Activated T-cell treated with anti-CD3 and anti-CD28 coated beads, Interleukin-2, amount 50 U/mL, for 4 hours (primary cell): ENCODE measurements at regions not wholly inside any gene's neighbourhood (a gene's known extent, or its start where the extent isn't known, plus 50 kb on each side); places are given as distances from the start of the nearest gene placed in this dataset.

Experiments used
- ATAC-seq, 2 donors: fragments of 200-7000 bp; cut with Tn5 transposase; one replicate each; pipeline ENCODE4 v1.10.0; 2021
- DNase-seq: peaks from one replicate; pipeline ENCODE4 v3.0.0-alpha.2; 2020
- H3K27me3 Mint-ChIP-seq: one replicate; pipeline ENCODE4 v1.8.0; 2021; ENCODE audit warnings: low read depth, mixed read lengths
- H3K36me3 Mint-ChIP-seq: one replicate; pipeline ENCODE4 v1.8.0; 2022; ENCODE audit warnings: mixed read lengths; ENCODE audit not compliant: insufficient read depth
- H3K4me1 Mint-ChIP-seq: one replicate; pipeline ENCODE4 v1.8.0; 2021; ENCODE audit warnings: low read depth, mixed read lengths
- H3K4me3 Mint-ChIP-seq: one replicate; pipeline ENCODE4 v1.8.0; 2021; ENCODE audit warnings: mild to moderate bottlenecking, moderate library complexity, mixed read lengths
- H3K9me3 Mint-ChIP-seq: one replicate; pipeline ENCODE4 v1.8.0; 2021; ENCODE audit warnings: mixed read lengths

GRCh38 chr11:38332046-38332445 lies 1734.0 kb upstream of the RAG2 start:
- H3K4me1 Mint-ChIP-seq = no peaks in the 10 kb centered on the region
- no peak overlapping the region for H3K4me3 Mint-ChIP-seq
- DNase-seq = no peak
- peaks cover 12% of the 10 kb centered on the region for H3K9me3 Mint-ChIP-seq
- no peaks in the 10 kb centered on the region for H3K36me3 Mint-ChIP-seq
- ATAC-seq = no peak
- H3K27me3 Mint-ChIP-seq = no peaks in the 10 kb centered on the region

GRCh38 chr11:38330578-38330977 lies 1732.5 kb upstream of the RAG2 start:
- H3K4me1 Mint-ChIP-seq = no peaks in the 10 kb centered on the region
- ATAC-seq = no peak
- no peak for DNase-seq
- no peaks in the 10 kb centered on the region for H3K36me3 Mint-ChIP-seq
- H3K27me3 Mint-ChIP-seq = no peaks in the 10 kb centered on the region
- no peak overlapping the region for H3K4me3 Mint-ChIP-seq
- peaks cover 8% of the 10 kb centered on the region for H3K9me3 Mint-ChIP-seq

GRCh38 chr11:38323961-38324761 lies 1726.1 kb upstream of the RAG2 start:
- no peak overlapping the region for H3K4me3 Mint-ChIP-seq
- H3K9me3 Mint-ChIP-seq = peaks cover 19% of the 10 kb centered on the region
- H3K4me1 Mint-ChIP-seq = no peaks in the 10 kb centered on the region
- H3K36me3 Mint-ChIP-seq = no peaks in the 10 kb centered on the region
- DNase-seq (no peak), ATAC-seq (no peak)
- H3K27me3 Mint-ChIP-seq = no peaks in the 10 kb centered on the region

DNA sequence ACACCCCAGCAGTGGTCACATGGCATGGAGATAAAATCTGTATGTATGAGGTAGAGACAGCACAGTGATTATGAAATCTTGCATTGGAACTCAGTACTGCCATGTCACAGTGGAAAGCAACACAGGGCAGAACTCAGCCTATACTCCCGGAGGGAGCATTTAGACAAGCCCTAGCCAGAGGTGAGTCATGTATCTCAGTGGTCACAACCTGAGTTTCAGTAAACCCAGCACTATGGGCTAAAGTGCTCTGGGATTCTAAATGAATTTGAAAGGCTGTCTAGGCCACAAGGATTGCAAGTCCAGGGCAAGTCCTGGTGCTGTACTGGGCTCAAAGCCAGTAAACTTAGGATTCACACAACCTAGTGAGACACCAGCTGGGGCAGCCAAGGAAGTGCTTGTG lies 1717.1 kb upstream of the RAG2 start:
- no peaks in the 10 kb centered on the region for H3K27me3 Mint-ChIP-seq
- no peaks in the 10 kb centered on the region for H3K4me1 Mint-ChIP-seq
- DNase-seq (no peak), ATAC-seq (no peak)
- H3K4me3 Mint-ChIP-seq = no peak overlapping the region
- peaks cover 20% of the 10 kb centered on the region for H3K9me3 Mint-ChIP-seq
- H3K36me3 Mint-ChIP-seq = no peaks in the 10 kb centered on the region

DNA sequence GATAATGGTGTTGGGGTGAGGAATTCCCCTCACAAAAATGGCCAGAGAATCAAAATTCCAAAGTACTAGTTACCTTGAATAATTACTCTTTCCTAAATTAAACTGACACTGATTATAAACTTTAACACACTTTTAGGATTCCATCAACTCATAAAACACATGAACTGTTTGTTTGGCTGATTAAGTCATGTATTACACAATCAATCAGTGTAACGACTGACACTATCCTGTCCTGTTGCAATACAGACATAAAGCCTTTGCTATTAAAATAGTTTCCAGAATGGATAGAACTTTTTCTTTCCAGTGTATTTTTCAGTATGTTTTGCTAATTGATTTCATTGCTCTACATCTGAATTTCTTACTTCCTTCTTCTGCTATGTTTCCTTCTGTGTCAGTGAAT lies 1709.4 kb upstream of the RAG2 start:
- H3K9me3 Mint-ChIP-seq = peaks cover 8% of the 10 kb centered on the region
- no peaks in the 10 kb centered on the region for H3K4me1 Mint-ChIP-seq
- ATAC-seq (no peak), DNase-seq (no peak)
- H3K4me3 Mint-ChIP-seq = no peak overlapping the region
- no peaks in the 10 kb centered on the region for H3K27me3 Mint-ChIP-seq
- H3K36me3 Mint-ChIP-seq = no peaks in the 10 kb centered on the region

DNA sequence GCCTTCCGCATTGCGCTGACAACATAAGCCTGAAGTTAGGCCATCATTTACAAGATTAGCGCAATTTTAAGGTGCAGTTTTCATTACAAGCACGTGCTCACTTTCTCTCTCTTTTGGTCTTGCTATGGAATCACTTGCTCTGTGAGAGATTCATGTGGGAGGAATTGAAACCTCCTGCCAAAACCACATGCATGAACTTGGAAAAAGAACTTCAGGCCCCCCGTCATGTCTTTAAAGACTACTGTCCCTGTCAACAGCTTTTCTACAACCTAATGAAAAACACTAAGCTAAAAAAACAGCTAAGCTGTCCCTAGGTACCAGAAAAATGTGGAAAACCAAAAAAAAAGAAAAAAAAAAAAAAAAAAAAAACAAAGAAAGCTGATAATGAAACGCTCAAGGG lies 1707.6 kb upstream of the RAG2 start:
- Mint-ChIP-seq H3K36me3 (no peaks in the 10 kb centered on the region), H3K4me3 (no peak overlapping the region), H3K27me3 (no peaks in the 10 kb centered on the region), H3K9me3 (peaks cover 8% of the 10 kb centered on the region), H3K4me1 (no peaks in the 10 kb centered on the region)
- ATAC-seq (no peak), DNase-seq (no peak)

DNA sequence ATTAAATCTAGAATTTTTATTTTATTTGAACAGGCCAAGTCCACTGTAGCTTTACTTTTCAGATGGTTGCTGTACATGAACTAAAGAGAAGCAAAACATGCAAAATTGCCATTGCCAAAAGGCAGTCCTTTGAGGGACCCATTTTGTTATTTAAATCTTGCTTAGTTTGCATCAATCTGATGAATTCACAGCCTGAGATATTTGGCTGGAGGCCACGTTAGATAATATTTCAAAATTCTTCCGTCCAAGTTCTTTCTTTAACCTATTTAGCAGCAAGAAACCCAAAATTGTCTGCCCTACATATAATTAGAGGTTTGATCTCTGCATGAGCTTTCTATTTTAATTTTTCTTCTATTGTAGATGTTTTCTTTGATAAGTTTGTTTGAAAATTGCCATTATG lies 1706.9 kb upstream of the RAG2 start:
- DNase-seq (no peak), ATAC-seq (no peak)
- Mint-ChIP-seq H3K4me3 (no peak overlapping the region), H3K27me3 (no peaks in the 10 kb centered on the region), H3K9me3 (peaks cover 8% of the 10 kb centered on the region), H3K4me1 (no peaks in the 10 kb centered on the region), H3K36me3 (no peaks in the 10 kb centered on the region)

GRCh38 chr11:38302564-38302963 lies 1704.5 kb upstream of the RAG2 start:
- no peak for ATAC-seq
- H3K9me3 Mint-ChIP-seq = peaks cover 5% of the 10 kb centered on the region
- H3K36me3 Mint-ChIP-seq = no peaks in the 10 kb centered on the region
- no peak overlapping the region for H3K4me3 Mint-ChIP-seq
- no peaks in the 10 kb centered on the region for H3K27me3 Mint-ChIP-seq
- no peaks in the 10 kb centered on the region for H3K4me1 Mint-ChIP-seq
- DNase-seq = no peak

GRCh38 chr11:38300570-38300969 lies 1702.5 kb upstream of the RAG2 start:
- no peak overlapping the region for H3K4me3 Mint-ChIP-seq
- no peaks in the 10 kb centered on the region for H3K27me3 Mint-ChIP-seq
- DNase-seq = no peak
- no peak for ATAC-seq
- H3K9me3 Mint-ChIP-seq = peaks cover 11% of the 10 kb centered on the region
- H3K36me3 Mint-ChIP-seq = no peaks in the 10 kb centered on the region
- H3K4me1 Mint-ChIP-seq = no peaks in the 10 kb centered on the region

- peaks cover 16% of the 10 kb centered on the region for H3K9me3 Mint-ChIP-seq
- DNase-seq = no peak
- no peak overlapping the region for H3K4me3 Mint-ChIP-seq
- H3K27me3 Mint-ChIP-seq = no peaks in the 10 kb centered on the region
- no peak for ATAC-seq
- no peaks in the 10 kb centered on the region for H3K36me3 Mint-ChIP-seq
- H3K4me1 Mint-ChIP-seq = no peaks in the 10 kb centered on the region
These were observed 1698.3 kb upstream of the RAG2 start for GRCh38 chr11:38296211-38296776.

- no peaks in the 10 kb centered on the region for H3K4me1 Mint-ChIP-seq
- peaks cover 8% of the 10 kb centered on the region for H3K9me3 Mint-ChIP-seq
- H3K4me3 Mint-ChIP-seq = no peak overlapping the region
- H3K27me3 Mint-ChIP-seq = no peaks in the 10 kb centered on the region
- no peak for DNase-seq
- ATAC-seq = no peak
- no peaks in the 10 kb centered on the region for H3K36me3 Mint-ChIP-seq
These were observed 1684.7 kb upstream of the RAG2 start for GRCh38 chr11:38282718-38283117.

- no peak overlapping the region for H3K4me3 Mint-ChIP-seq
- no peak for ATAC-seq
- DNase-seq = no peak
- no peaks in the 10 kb centered on the region for H3K36me3 Mint-ChIP-seq
- H3K27me3 Mint-ChIP-seq = no peaks in the 10 kb centered on the region
- H3K9me3 Mint-ChIP-seq = peaks cover 8% of the 10 kb centered on the region
- no peaks in the 10 kb centered on the region for H3K4me1 Mint-ChIP-seq
These were observed 1680.6 kb upstream of the RAG2 start for GRCh38 chr11:38278457-38279141.

GRCh38 chr11:38274031-38274430 lies 1676.0 kb upstream of the RAG2 start:
- Mint-ChIP-seq H3K9me3 (no peaks in the 10 kb centered on the region), H3K36me3 (no peaks in the 10 kb centered on the region), H3K4me1 (no peaks in the 10 kb centered on the region), H3K4me3 (no peak overlapping the region), H3K27me3 (no peaks in the 10 kb centered on the region)
- DNase-seq (no peak), ATAC-seq (no peak)

DNA sequence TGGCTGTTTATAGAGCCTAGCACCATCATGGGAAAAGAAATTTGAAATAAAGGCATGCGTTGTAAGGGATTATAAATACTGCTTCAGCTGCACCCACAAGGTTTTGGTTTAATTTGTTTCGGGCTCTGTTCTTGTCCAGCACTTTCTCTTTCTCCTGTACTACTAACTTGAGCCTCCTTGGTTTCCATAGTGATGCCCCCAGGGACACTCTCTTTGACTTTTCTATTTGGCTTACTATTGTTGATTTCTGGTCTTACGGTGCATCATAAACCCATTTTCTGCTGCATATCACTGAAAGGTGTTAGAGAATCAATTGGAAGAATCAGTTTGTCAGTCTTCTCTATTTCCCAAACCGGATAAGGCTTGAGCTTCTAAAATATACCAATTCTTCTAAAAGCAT lies 1674.3 kb upstream of the RAG2 start:
- H3K4me3 Mint-ChIP-seq = no peak overlapping the region
- no peaks in the 10 kb centered on the region for H3K36me3 Mint-ChIP-seq
- H3K4me1 Mint-ChIP-seq = no peaks in the 10 kb centered on the region
- DNase-seq = no peak
- no peak for ATAC-seq
- peaks cover 3% of the 10 kb centered on the region for H3K9me3 Mint-ChIP-seq
- no peaks in the 10 kb centered on the region for H3K27me3 Mint-ChIP-seq

DNA sequence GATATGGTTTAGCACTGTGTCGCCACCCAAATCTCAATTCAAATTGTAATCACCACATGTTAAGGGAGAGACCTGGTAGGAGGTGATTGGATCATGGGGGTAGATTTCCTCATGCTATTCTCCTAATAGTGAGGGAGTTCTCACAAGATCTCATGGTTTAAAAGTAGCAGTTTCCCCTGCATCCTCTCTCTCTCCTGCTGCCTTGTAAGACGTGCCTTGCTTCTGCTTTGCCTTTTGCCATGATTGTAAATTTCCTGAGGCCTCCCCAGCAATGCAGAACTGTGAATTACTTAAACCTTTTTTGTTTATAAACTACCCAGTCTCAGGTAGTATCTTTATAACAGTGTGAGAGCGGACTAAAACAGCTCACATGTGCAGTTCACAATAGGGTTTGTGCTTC lies 1668.7 kb upstream of the RAG2 start:
- no peaks in the 10 kb centered on the region for H3K27me3 Mint-ChIP-seq
- ATAC-seq (no peak), DNase-seq (no peak)
- no peaks in the 10 kb centered on the region for H3K4me1 Mint-ChIP-seq
- peaks cover 16% of the 10 kb centered on the region for H3K9me3 Mint-ChIP-seq
- no peak overlapping the region for H3K4me3 Mint-ChIP-seq
- no peaks in the 10 kb centered on the region for H3K36me3 Mint-ChIP-seq
